Epithelial cell of prostate (primary cell): ENCODE measurements at regions not wholly inside any gene's neighbourhood (a gene's known extent, or its start where the extent isn't known, plus 50 kb on each side); places are given as distances from the start of the nearest gene placed in this dataset.
"Not testable (repeated sequence)": the region's sequence is repeated elsewhere in the genome, so short reads cannot be mapped to it uniquely, and the experiment has no call there.

ENCODE experiments used
- DNase-seq: peaks from one replicate; pipeline ENCODE4 v3.0.0-alpha.2; 2011; ENCODE audit warnings: low read depth, low spot score
- H3K27ac ChIP-seq: fragments of 450-650 bp; 2 replicates; pipeline ENCODE4 v1.5.1; 2017; ENCODE audit warnings: mild to moderate bottlenecking

DNA sequence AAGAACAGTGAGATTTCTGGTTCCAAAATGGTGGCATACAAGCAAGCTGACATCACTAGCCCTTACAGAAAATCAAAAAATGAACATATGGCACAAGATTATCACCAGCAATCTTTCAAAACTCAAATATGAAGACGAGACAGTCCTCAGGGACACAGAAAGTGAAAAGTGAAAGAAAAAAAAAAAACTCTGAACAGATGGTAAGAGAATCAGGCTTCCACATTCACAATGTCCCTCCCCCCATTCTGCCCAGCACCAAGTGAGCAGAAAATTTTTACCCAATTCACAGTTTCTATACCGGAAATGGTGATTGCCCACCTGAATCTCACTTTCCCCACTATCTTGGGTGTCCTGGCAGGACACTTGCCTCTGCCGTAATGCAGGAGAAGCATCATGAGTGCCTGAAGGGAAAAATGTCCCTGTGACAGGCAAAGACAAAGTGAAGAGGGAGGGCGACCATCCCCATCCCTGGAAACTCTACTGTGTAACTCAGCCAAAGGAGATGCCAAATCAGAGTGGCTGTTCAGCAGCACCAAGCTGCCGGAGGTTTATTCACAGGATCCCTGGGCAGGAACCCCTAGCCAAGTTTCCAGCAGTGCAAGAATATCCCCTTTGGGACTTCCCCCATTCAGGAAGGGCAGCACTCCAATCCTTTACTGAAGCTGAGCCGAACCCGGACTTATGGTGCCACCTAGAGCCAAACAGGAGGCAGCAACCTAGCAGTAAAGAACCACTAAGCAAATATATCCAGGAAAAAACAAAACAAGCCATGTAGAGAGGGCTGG, 312.2 kb downstream of the LRATD1 start:
- no peak overlapping the region for H3K27ac ChIP-seq

GRCh38 chr2:14951569-14952285, 319.2 kb downstream of the LRATD1 start:
- H3K27ac ChIP-seq: no peak overlapping the region
- DNase-seq: no peak

More for the DNA sequence above, 312.2 kb downstream of the LRATD1 start:
- no peak for DNase-seq

DNA sequence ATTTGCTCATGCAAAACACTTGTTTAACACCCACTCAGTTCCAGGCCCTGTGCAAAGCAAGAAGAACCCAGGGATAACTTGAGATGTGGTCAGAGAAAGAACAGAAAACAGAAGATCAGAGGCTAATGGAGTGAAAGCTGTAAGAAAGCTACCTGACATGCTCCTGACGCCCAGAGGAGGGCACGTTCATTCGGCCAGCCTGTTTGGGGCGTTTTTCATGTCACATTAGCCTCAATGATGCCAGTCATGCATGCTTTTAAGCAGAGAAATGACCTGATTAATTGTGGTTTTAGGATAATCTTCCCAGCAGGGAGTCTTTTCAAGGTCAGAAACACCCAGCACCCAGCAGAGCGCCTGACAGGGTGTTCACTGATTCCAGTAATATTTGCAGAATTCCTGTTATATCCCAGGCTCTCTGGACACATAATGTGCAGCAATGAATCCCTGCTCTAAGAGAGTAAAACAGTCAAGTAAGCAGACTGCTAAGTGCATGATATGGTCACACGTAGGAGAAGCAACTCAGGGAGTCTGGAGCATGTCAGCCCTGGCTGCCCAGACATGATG, 320.0 kb downstream of the LRATD1 start:
- no peak overlapping the region for H3K27ac ChIP-seq
- DNase-seq: no peak

DNA sequence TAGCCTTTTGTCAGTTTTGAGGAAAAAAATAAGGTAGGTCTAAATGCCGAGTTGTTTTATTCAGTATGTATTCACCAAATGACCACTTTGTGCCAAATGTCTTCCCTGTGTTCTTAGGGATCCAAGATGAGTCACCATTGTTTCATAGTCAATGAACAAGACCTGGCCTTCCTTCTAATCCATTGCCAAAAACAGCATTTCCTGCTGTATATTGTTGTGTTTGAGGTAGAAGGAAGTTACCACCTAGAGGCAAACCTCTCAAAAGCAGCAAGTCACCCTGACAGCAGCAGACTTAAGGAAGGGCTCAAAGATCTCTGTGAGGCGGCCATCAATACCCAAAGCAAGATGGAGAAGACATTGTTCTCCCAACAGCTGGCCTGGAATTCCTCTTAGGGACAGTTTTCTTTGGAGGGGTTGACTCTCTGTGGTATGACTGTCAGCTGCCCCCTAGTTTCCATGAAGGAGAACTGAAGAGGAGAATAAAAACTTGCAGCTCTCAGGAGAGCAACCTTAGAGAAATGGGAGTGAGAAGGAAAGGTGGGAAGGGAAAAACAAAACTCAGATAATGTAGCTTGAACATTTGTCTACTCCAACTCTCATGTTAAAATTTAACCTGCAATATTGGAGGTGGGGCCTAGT, 328.3 kb downstream of the LRATD1 start:
- peak; percentile 33 for DNase-seq

DNA sequence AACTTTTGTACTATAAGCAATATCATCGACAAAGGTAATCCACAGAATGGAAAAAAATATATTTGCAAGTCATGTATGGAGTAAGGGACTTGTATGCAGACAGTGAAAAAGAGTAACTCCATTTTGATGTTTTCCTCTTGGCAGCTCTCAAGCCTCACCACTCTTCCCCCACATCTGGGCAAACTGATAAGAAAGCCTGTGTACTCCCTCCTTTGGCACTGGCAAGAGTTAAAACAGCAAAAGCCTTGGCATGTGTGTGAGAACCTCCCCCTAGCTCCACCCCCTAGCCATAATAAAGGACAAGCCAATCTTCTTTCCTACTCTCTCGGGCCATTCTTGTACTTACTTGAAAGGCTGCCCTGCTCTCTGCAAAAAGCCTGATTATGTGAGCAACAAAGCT, 335.2 kb downstream of the LRATD1 start:
- DNase-seq: no peak
- no peak overlapping the region for H3K27ac ChIP-seq

More for the DNA sequence above, 328.3 kb downstream of the LRATD1 start:
- no peak overlapping the region for H3K27ac ChIP-seq

GRCh38 chr2:14975381-14975780, 342.9 kb downstream of the LRATD1 start:
- no peak for DNase-seq
- H3K27ac ChIP-seq: no peak overlapping the region

GRCh38 chr2:14977021-14977420, 344.5 kb downstream of the LRATD1 start:
- DNase-seq: no peak
- H3K27ac ChIP-seq: no peak overlapping the region

DNA sequence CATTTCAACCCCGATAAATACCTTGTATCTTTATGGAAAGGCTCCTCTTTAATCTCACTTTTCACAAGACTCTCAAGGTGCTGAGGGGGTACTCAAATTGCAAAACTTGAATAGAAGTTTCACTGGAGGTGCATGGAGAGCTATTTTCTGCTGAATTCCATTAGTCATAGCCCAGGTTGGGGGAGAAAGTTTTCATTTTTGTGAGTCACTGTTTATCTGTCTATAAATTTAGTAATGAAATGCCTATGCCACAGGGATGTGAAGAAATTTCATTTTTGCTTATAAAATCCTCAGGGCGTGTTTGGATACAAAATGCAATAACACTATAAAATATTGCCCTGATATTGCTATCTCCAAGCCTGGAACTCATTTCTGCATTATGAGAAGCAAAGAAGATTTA, 346.3 kb downstream of the LRATD1 start:
- H3K27ac ChIP-seq: no peak overlapping the region
- no peak for DNase-seq

DNA sequence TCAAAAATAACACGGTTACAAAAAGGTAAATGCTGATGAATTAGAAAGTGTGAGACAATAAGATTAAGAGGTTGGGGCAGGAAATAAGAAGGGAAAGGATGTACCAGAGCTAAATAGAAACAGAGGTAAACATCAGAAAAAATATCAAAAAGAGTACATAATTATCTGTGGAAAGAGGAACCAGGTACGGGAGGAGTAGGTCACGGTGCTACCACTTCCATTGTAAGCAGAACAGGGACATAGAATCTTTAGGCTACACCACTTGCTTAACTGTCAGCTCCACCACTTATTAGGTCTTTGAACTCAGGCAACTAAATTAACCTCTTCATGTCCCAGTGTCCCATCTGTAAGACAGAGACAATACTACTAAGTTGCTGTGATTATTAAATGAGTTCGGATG, 350.3 kb downstream of the LRATD1 start:
- no peak for DNase-seq
- no peak overlapping the region for H3K27ac ChIP-seq

DNA sequence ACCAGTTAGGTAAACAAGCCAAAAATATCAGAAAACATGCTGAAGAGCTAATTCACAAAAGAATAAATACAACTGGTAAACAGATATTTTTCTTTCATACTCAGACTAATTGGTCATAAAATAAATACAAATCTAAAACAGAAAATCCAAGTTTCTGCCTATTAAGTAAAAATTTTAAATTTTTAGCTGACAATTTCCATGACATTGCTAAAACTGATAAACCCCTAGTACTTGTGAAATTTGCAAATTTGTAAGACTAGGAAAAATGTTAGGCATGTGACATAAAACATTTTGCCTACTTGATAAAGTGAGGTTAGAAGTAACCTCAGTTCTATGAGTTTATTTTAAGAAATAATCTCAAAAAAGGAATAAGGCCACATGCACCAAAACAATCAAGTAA, 356.1 kb downstream of the LRATD1 start:
- no peak overlapping the region for H3K27ac ChIP-seq
- no peak for DNase-seq

DNA sequence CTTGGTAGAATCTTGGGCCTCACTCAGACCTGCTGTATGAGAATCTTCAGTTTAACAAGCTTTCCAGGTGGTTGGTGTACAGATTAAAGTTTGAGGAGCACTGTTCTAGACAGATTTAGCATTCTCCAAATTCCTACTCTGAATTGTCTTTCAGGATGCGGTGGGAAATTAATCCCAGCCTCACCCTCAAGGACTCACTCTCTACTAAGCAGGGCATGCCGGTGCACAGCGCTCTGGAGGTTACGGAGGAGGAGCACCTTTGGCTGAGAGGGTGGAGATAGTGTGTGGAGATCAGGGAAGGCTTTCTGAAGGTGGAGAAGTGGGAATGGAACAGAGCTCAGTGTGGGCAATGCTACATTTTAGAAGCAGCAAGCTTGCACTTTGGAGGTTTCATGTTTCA, 359.2 kb downstream of the LRATD1 start:
- H3K27ac ChIP-seq: no peak overlapping the region
- no peak for DNase-seq

GRCh38 chr2:14994721-14995120, 362.2 kb downstream of the LRATD1 start:
- DNase-seq: no peak
- no peak overlapping the region for H3K27ac ChIP-seq

GRCh38 chr2:14996351-14997014, 364.0 kb downstream of the LRATD1 start:
- DNase-seq: no peak

DNA sequence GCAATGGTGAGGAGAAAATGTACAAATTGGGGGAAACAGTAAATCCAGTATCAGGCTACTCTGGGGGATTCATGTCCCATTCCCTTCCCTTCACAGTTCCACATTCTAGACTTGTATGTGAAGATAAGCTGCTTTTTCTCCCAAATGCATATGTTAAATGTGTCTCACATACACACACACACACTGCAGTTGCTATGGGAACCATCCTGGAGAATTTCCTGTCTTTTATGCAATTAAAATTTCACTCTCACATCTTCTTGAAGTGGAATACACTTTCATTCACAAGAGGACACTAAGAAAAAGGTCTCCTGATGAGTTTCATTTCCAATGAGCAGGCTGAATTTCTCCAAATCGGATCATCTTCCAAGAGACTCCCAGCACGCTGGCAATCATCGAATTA, 366.0 kb downstream of the LRATD1 start:
- H3K27ac ChIP-seq: no peak overlapping the region
- no peak for DNase-seq

More at GRCh38 chr2:14996351-14997014, 364.0 kb downstream of the LRATD1 start:
- no peak overlapping the region for H3K27ac ChIP-seq

GRCh38 chr2:14999114-14999661, 366.7 kb downstream of the LRATD1 start:
- no peak for DNase-seq
- H3K27ac ChIP-seq: no peak overlapping the region

GRCh38 chr2:15002519-15002918, 370.0 kb downstream of the LRATD1 start:
- not testable (repeated sequence) for H3K27ac ChIP-seq, DNase-seq

- DNase-seq: no peak
Observed at GRCh38 chr2:15006667-15007066, 374.1 kb downstream of the LRATD1 start.

GRCh38 chr2:15009681-15010080, 377.2 kb downstream of the LRATD1 start:
- H3K27ac ChIP-seq: no peak overlapping the region
- no peak for DNase-seq

More at GRCh38 chr2:15006667-15007066, 374.1 kb downstream of the LRATD1 start:
- H3K27ac ChIP-seq: no peak overlapping the region

- DNase-seq: no peak
- H3K27ac ChIP-seq: no peak overlapping the region
Observed at GRCh38 chr2:15010346-15010745, 377.8 kb downstream of the LRATD1 start.

DNA sequence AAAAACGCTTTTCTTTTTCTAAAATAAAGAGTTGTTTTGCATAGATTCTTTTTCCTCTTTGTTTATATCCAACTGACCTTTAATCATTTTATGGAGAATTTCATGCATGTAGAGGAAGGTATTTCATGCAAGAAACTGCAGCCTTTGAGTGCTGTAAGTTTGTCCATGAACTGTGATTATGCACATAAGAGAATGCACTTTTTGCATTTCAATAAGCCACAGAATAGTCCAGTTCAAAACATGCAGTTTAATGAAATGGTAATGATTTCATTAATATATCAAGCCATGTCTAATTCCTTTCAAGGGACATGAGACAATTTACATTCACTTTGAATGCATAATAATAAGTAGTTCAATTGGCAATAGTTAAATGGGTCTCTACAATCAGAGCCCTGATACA, 386.3 kb downstream of the LRATD1 start:
- H3K27ac ChIP-seq: no peak overlapping the region
- no peak for DNase-seq
